ENCODE measurements at regions not wholly inside any gene's neighbourhood (a gene's known extent, or its start where the extent isn't known, plus 50 kb on each side); places are given as distances from the start of the nearest gene placed in this dataset.

GRCh38 chrX:10021461-10022272 is 54.5 kb downstream of the CLDN34 start:
- DNase-seq = no peak

GRCh38 chrX:10022273-10022541 is 55.0 kb downstream of the CLDN34 start:
- no peak for DNase-seq

- no peak for DNase-seq
These were observed 55.6 kb downstream of the CLDN34 start for GRCh38 chrX:10022580-10023245.

- no peak for DNase-seq
These were observed 56.7 kb downstream of the CLDN34 start for GRCh38 chrX:10023821-10024220.

- no peak for DNase-seq
These were observed 58.8 kb downstream of the CLDN34 start for GRCh38 chrX:10025742-10026493.

- DNase-seq = no peak
These were observed 61.3 kb downstream of the CLDN34 start for GRCh38 chrX:10028283-10029104.

GRCh38 chrX:10030570-10030969 is 63.4 kb downstream of the CLDN34 start:
- DNase-seq = no peak

GRCh38 chrX:10031746-10032145 is 64.6 kb downstream of the CLDN34 start:
- no peak for DNase-seq

- DNase-seq = no peak
These were observed 65.0 kb downstream of the CLDN34 start for GRCh38 chrX:10032147-10032546.

GRCh38 chrX:10033375-10034007 is 66.3 kb downstream of the CLDN34 start:
- no peak for DNase-seq

GRCh38 chrX:10034740-10035260 is 67.6 kb downstream of the CLDN34 start:
- no peak for DNase-seq

GRCh38 chrX:10038585-10038984 is 71.4 kb downstream of the CLDN34 start:
- no peak for DNase-seq

- no peak for DNase-seq
These were observed 72.9 kb downstream of the CLDN34 start for GRCh38 chrX:10039821-10040793.

GRCh38 chrX:10040961-10041360 is 73.8 kb downstream of the CLDN34 start:
- DNase-seq = no peak

- DNase-seq = no peak
These were observed 74.2 kb downstream of the CLDN34 start for GRCh38 chrX:10041383-10041782.

GRCh38 chrX:10042055-10042454 is 74.9 kb downstream of the CLDN34 start:
- no peak for DNase-seq

- DNase-seq = no peak
These were observed 76.2 kb downstream of the CLDN34 start for GRCh38 chrX:10043386-10043785.

GRCh38 chrX:10044021-10044420 is 76.9 kb downstream of the CLDN34 start:
- DNase-seq = no peak

GRCh38 chrX:10045327-10046000 is 78.3 kb downstream of the CLDN34 start:
- DNase-seq = no peak

Measured in anterior cingulate cortex (tissue), 58 donors.